ENCODE measurements at regions not wholly inside any gene's neighbourhood (a gene's known extent, or its start where the extent isn't known, plus 50 kb on each side); places are given as distances from the start of the nearest gene placed in this dataset.

- Mint-ChIP-seq H3K36me3 (ENCODE audit: low read depth) (no peaks in the 10 kb centered on the region), H3K9me3 (no peaks in the 10 kb centered on the region), H3K4me3 (no peak overlapping the region), H3K4me1 (no peaks in the 10 kb centered on the region), H3K27me3 (ENCODE audit: insufficient read depth) (no peaks in the 10 kb centered on the region), H3K27ac (no peak overlapping the region)
- no peak for DNase-seq
- H3K9ac ChIP-seq (ENCODE audit: extremely low read depth, low read length, poor library complexity, severe bottlenecking), result no peak overlapping the region
- peaks cover 14% of the 10 kb centered on the region for H3K27me3 ChIP-seq (ENCODE audit: control insufficient read depth, insufficient read depth, low read length, poor library complexity, severe bottlenecking)
- 87 to 95% methylated on average over 4 to 8 of the region's 8 CpGs for WGBS, 2 experiments (ENCODE audit: insufficient coverage in 1 of 2, insufficient read length in 1 of 2)
- no peak overlapping the region for H3K27ac ChIP-seq (ENCODE audit: low read depth, low read length)
- H3K4me1 ChIP-seq (ENCODE audit: control insufficient read depth, insufficient read depth, low read length), result no peaks in the 10 kb centered on the region
- no peak overlapping the region for H3K4me3 ChIP-seq (ENCODE audit: low read length)
- TF ChIP-seq CTCF (conservative IDR thresholded peaks at IDR 0.05), result no peak
- no peaks in the 10 kb centered on the region for H3K36me3 ChIP-seq (ENCODE audit: control insufficient read depth, insufficient read depth, low read length)
- no peaks in the 10 kb centered on the region for H3K9me3 ChIP-seq (ENCODE audit: control insufficient read depth, low read length)
Observed at GRCh38 chr3:6439226-6439625, 421.7 kb upstream of the GRM7 start.

GRCh38 chr3:6439824-6440223, 421.1 kb upstream of the GRM7 start:
- Histone ChIP-seq H3K9me3 (ENCODE audit: control insufficient read depth, low read length) (no peaks in the 10 kb centered on the region), H3K9ac (ENCODE audit: extremely low read depth, low read length, poor library complexity, severe bottlenecking) (no peak overlapping the region), H3K4me1 (ENCODE audit: control insufficient read depth, insufficient read depth, low read length) (no peaks in the 10 kb centered on the region), H3K36me3 (ENCODE audit: control insufficient read depth, insufficient read depth, low read length) (no peaks in the 10 kb centered on the region), H3K27me3 (ENCODE audit: control insufficient read depth, insufficient read depth, low read length, poor library complexity, severe bottlenecking) (peaks cover 14% of the 10 kb centered on the region), H3K27ac (ENCODE audit: low read depth, low read length) (no peak overlapping the region), H3K4me3 (ENCODE audit: low read length) (no peak overlapping the region)
- no peak overlapping the region for H3K27ac Mint-ChIP-seq
- TF ChIP-seq CTCF (conservative IDR thresholded peaks at IDR 0.05), result no peak
- no peak for DNase-seq
- no peak overlapping the region for H3K4me3 Mint-ChIP-seq
- no peaks in the 10 kb centered on the region for H3K27me3 Mint-ChIP-seq (ENCODE audit: insufficient read depth)
- no peaks in the 10 kb centered on the region for H3K36me3 Mint-ChIP-seq (ENCODE audit: low read depth)
- WGBS, 2 experiments (ENCODE audit: insufficient coverage in 1 of 2, insufficient read length in 1 of 2), result no CpG with 5 or more reads among the region's 1 CpG
- no peaks in the 10 kb centered on the region for H3K4me1 Mint-ChIP-seq
- no peaks in the 10 kb centered on the region for H3K9me3 Mint-ChIP-seq

- H3K4me1 ChIP-seq (ENCODE audit: control insufficient read depth, insufficient read depth, low read length), result no peaks in the 10 kb centered on the region
- no peak overlapping the region for H3K27ac ChIP-seq (ENCODE audit: low read depth, low read length)
- no peak overlapping the region for H3K27ac Mint-ChIP-seq
- H3K9me3 ChIP-seq (ENCODE audit: control insufficient read depth, low read length), result no peaks in the 10 kb centered on the region
- no peak overlapping the region for H3K9ac ChIP-seq (ENCODE audit: extremely low read depth, low read length, poor library complexity, severe bottlenecking)
- no peak for TF ChIP-seq CTCF (conservative IDR thresholded peaks at IDR 0.05)
- no peaks in the 10 kb centered on the region for H3K27me3 Mint-ChIP-seq (ENCODE audit: insufficient read depth)
- no peaks in the 10 kb centered on the region for H3K4me1 Mint-ChIP-seq
- WGBS, 2 experiments (ENCODE audit: insufficient coverage in 1 of 2, insufficient read length in 1 of 2), result 91% methylated on average over 1 of the region's 1 CpG; no CpG with 5 or more reads in 1 of the 2 experiments
- no peaks in the 10 kb centered on the region for H3K36me3 Mint-ChIP-seq (ENCODE audit: low read depth)
- no peaks in the 10 kb centered on the region for H3K9me3 Mint-ChIP-seq
- no peaks in the 10 kb centered on the region for H3K27me3 ChIP-seq (ENCODE audit: control insufficient read depth, insufficient read depth, low read length, poor library complexity, severe bottlenecking)
- no peak overlapping the region for H3K4me3 Mint-ChIP-seq
- H3K4me3 ChIP-seq (ENCODE audit: low read length), result no peak overlapping the region
- no peaks in the 10 kb centered on the region for H3K36me3 ChIP-seq (ENCODE audit: control insufficient read depth, insufficient read depth, low read length)
- DNase-seq, result no peak
Observed at GRCh38 chr3:6444888-6445658, 415.8 kb upstream of the GRM7 start.

Data from endodermal cell (in vitro differentiated cells).